ENCODE measurements at regions not wholly inside any gene's neighbourhood (a gene's known extent, or its start where the extent isn't known, plus 50 kb on each side); places are given as distances from the start of the nearest gene placed in this dataset.

DNA sequence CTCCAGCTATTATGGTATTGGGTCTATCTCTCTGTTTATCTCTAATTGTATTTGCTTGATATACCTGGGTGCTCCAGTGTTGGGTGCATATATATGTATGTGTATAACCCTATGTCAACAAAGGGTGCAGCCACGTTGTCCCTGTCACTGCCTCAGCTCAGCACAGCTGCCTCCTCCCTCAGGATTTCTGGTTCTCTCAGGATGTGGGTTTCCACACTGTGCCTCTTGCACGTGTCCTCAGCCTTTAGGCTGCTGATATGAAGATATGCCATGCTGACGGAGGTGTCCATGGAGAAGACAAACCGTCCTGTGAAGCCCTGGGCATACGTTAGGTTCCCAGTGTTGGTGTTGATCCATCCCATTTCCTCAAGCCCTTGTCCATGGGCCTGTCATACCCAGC is 791.2 kb downstream of the TMEM121 start:
- TF ChIP-seq EZH2 (IDR thresholded peaks at IDR 0.05; ENCODE audit: insufficient read depth, poor library complexity, severe bottlenecking), result no peak
- no peak for TF ChIP-seq EZH2phosphoT487 (IDR thresholded peaks at IDR 0.05; ENCODE audit: insufficient read depth, low read depth)
